Karpas-422 (cell line): ENCODE measurements at regions not wholly inside any gene's neighbourhood (a gene's known extent, or its start where the extent isn't known, plus 50 kb on each side); places are given as distances from the start of the nearest gene placed in this dataset.
"Not testable (repeated sequence)": the region's sequence is repeated elsewhere in the genome, so short reads cannot be mapped to it uniquely, and the experiment has no call there.

ENCODE experiments used
- DNase-seq: peaks from one replicate; pipeline ENCODE4 v3.0.0-alpha.2; 2015
- H2AFZ ChIP-seq: fragments of 200-600 bp; sonication (generic); 2 replicates; pipeline ENCODE4 v1.6.1; 2014; ENCODE audit warnings: antibody characterized with exemption, low read length, mixed read lengths
- H3K27ac ChIP-seq: fragments of 200-600 bp; sonication (generic); 2 replicates; pipeline ENCODE4 v1.5.1; 2014; ENCODE audit warnings: mild to moderate bottlenecking, low read length, moderate library complexity
- H3K27me3 ChIP-seq: fragments of 200-600 bp; sonication (generic); 2 replicates; pipeline ENCODE4 v1.6.1; 2014; ENCODE audit warnings: low read length, mixed read lengths
- H3K36me3 ChIP-seq: fragments of 200-600 bp; sonication (generic); 2 replicates; pipeline ENCODE4 v1.6.1; 2014; ENCODE audit warnings: low read length, mixed read lengths; ENCODE audit not compliant: insufficient read depth
- H3K4me1 ChIP-seq: fragments of 200-600 bp; sonication (generic); 2 replicates; pipeline ENCODE4 v1.6.1; 2014; ENCODE audit warnings: mild to moderate bottlenecking, low read length, mixed read lengths
- H3K4me2 ChIP-seq: fragments of 200-600 bp; sonication (generic); 2 replicates; pipeline ENCODE4 v1.6.1; 2014; ENCODE audit warnings: low read length, low read depth, mild to moderate bottlenecking; ENCODE audit not compliant: poor library complexity, severe bottlenecking
- H3K4me3 ChIP-seq: fragments of 200-600 bp; sonication (generic); 2 replicates; pipeline ENCODE4 v1.5.1; 2014; ENCODE audit warnings: mild to moderate bottlenecking, antibody characterized with exemption, low read length, mixed read lengths
- H3K79me2 ChIP-seq: fragments of 200-600 bp; sonication (generic); 2 replicates; pipeline ENCODE4 v1.6.1; 2014; ENCODE audit warnings: mild to moderate bottlenecking, low read length, mixed read lengths
- H3K9ac ChIP-seq: fragments of 200-600 bp; sonication (generic); 2 replicates; pipeline ENCODE4 v1.6.0; 2014; ENCODE audit warnings: low read length
- H3K9me2 ChIP-seq: fragments of 200-600 bp; sonication (generic), shearing (Covaris generic); replicated peaks from 2 replicates; pipeline ENCODE4 v1.6.0; 2014; ENCODE audit warnings: mild to moderate bottlenecking, low read length, moderate library complexity; ENCODE audit not compliant: insufficient read depth
- H3K9me3 ChIP-seq: fragments of 300-700, 200-600 bp; sonication (generic); 2 replicates; pipeline ENCODE4 v1.6.1; 2014; ENCODE audit warnings: low read length, mixed read lengths
- H4K20me1 ChIP-seq: fragments of 200-600 bp; sonication (generic); 2 replicates; pipeline ENCODE4 v1.6.1; 2014; ENCODE audit warnings: mild to moderate bottlenecking, antibody characterized with exemption, low read length, low read depth; ENCODE audit not compliant: insufficient read depth

DNA sequence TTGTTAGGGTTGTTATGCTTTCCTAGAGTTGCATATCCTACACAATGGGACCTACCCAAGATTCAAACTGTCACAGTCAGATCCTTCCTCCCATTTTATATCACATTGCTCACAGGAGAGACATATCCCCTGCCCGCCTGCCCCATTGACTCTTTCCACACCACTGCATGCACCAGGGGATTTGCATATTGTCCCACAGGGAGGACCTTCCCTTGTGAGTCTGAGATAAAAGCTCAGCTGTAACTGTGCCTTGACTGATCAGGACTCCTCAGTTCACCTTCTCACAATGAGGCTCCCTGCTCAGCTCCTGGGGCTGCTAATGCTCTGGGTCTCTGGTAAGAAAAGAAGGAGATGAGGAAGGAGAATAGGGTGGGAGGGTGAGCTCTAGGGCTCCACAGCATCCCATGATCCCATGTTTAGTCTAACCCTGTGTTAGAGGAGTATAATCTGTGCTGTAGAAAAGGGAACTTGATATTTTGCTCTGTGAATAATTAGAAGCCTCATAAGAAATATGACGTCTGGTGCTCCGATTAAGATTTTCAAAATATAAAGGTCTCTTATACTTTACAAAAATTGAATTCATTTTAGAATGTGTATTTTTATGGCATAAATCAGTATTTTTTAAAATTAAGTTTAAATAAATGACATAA, 1268.4 kb downstream of the RPIA start:
- H3K27me3 ChIP-seq, H3K4me3 ChIP-seq, H2AFZ ChIP-seq, H3K9me2 ChIP-seq, H4K20me1 ChIP-seq, H3K9me3 ChIP-seq, H3K4me1 ChIP-seq, H3K79me2 ChIP-seq, H3K36me3 ChIP-seq: not testable (repeated sequence)
- peak overlapping the region; percentile 74 for H3K27ac ChIP-seq
- H3K9ac ChIP-seq, result 0 out of 2 replicates have a peak overlapping the region, but pooled peaks have one; percentile 35
- DNase-seq, result peak; percentile 40
- peak overlapping the region; percentile 53 for H3K4me2 ChIP-seq

DNA sequence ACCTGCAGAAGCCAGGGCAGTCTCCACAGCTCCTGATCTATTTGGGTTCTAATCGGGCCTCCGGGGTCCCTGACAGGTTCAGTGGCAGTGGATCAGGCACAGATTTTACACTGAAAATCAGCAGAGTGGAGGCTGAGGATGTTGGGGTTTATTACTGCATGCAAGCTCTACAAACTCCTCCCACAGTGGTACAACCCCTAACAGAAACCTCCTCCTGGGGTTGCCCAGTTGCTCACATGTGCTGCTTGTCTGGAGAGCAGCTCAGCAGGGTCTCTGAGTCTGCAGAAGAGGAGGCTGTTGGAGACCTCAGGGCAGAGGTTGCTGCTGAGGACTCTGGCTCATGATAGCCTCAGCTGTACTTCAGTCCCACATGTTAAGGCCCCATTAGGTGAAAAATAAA, 1269.1 kb downstream of the RPIA start:
- not testable (repeated sequence) for H3K27ac ChIP-seq, H3K36me3 ChIP-seq, H2AFZ ChIP-seq, DNase-seq, H3K4me1 ChIP-seq, H3K9me3 ChIP-seq, H3K79me2 ChIP-seq, H4K20me1 ChIP-seq, H3K4me3 ChIP-seq, H3K27me3 ChIP-seq, H3K9me2 ChIP-seq, H3K9ac ChIP-seq, H3K4me2 ChIP-seq

- Histone ChIP-seq H3K27ac (peak overlapping the region; percentile 87), H3K9ac (peak overlapping the region; percentile 54), H3K4me1 (peaks cover 41% of the 10 kb centered on the region), H3K4me3 (peak overlapping the region; percentile 62; the same call in 1 of the 2 replicates), H3K4me2 (peak overlapping the region; percentile 69)
- H3K9me2 ChIP-seq, H3K36me3 ChIP-seq, H4K20me1 ChIP-seq, H2AFZ ChIP-seq, H3K79me2 ChIP-seq, H3K9me3 ChIP-seq, H3K27me3 ChIP-seq: not testable (repeated sequence)
- peak; percentile 73 for DNase-seq
These were observed 1277.1 kb downstream of the RPIA start for GRCh38 chr2:89968567-89968966.

DNA sequence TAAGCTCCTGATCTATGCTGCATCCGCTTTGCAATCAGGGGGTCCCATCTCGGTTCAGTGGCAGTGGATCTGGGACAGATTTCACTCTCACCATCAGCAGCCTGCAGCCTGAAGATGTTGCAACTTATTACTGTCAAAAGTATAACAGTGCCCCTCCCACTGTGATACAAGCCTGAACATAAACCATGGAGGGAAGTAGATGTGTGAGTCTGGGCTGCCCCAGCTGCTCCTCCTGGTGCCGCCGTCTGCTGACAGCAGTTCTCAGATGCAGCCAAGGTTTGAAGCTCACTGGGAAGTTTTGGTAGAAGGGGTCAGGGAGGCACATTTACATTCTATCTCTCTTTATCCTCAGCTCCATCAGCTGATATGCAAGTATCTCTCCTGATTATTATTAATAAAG, 1277.7 kb downstream of the RPIA start:
- DNase-seq, result peak; percentile 74
- Histone ChIP-seq H3K4me3 (peak overlapping the region; percentile 62; the same call in 1 of the 2 replicates), H3K9ac (peak overlapping the region; percentile 54), H3K4me2 (peak overlapping the region; percentile 69), H3K27ac (peak overlapping the region; percentile 87), H3K4me1 (peaks cover 47% of the 10 kb centered on the region)
- H4K20me1 ChIP-seq, H3K36me3 ChIP-seq, H3K9me2 ChIP-seq, H3K27me3 ChIP-seq, H3K79me2 ChIP-seq, H2AFZ ChIP-seq, H3K9me3 ChIP-seq: not testable (repeated sequence)

DNA sequence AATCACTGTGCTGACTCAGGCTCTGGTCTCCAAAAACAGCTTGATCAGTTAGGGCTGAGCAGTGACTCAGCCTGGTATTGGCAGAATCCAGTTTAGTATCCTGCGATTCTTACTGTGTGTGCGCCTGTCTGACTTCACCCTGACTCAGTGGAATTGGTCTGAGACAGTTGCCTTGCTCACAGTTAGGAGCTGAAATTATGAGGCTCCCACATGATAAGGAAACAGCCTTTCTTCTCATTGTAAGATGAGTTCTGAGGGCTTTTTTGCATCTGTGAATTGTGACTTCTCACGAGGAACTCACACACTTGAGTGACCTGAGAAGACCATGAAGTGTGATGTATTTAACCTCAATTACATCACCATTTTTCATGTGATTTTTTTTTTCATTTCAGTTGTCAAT, 1282.4 kb downstream of the RPIA start:
- not testable (repeated sequence) for H3K27ac ChIP-seq, H3K9ac ChIP-seq, H3K9me3 ChIP-seq, H3K79me2 ChIP-seq, H4K20me1 ChIP-seq, H3K9me2 ChIP-seq, H2AFZ ChIP-seq, H3K4me3 ChIP-seq, H3K27me3 ChIP-seq, H3K36me3 ChIP-seq
- Histone ChIP-seq H3K4me2 (peak overlapping the region; percentile 29), H3K4me1 (peaks cover 33% of the 10 kb centered on the region)
- peak; percentile 50 for DNase-seq

DNA sequence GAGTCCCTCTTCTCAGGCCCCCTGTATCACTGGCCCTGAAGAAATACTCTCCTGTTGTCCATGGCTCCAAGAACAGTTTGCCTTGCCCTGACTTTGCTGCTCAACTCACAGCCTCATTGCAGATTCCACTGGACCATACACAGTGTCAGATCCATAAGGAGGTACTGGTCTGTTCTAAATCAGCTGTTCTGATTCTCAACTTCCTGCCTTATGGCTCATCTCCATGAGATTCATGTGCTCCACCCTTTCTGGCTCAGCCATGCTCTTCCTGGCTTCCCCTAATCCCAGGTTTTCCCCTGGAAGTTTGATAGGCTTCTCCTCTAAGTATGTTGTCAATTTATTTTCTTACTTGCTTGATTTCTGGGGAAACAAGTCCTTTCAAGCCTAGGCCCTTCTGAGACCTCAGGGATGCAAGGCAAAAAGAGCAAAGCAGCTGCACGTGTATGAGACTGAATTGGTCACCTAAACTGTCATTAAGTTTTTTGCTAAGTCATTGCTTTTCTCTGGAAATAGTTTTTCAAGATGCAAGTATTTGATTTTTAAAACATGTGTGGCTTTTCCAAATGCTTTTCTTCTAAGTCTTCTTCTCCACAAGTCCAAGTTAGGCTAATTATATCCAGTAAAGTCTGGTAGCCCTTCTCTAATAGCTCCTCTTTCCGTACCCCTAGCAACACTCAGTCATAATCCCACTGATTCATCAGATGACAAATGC, 1288.5 kb downstream of the RPIA start:
- not testable (repeated sequence) for H3K9me2 ChIP-seq, H3K9me3 ChIP-seq, DNase-seq, H2AFZ ChIP-seq, H3K9ac ChIP-seq, H3K4me2 ChIP-seq, H3K27ac ChIP-seq, H3K36me3 ChIP-seq, H3K4me3 ChIP-seq, H3K79me2 ChIP-seq, H3K27me3 ChIP-seq, H4K20me1 ChIP-seq
- H3K4me1 ChIP-seq, result peaks cover 24% of the 10 kb centered on the region

GRCh38 chr2:89982246-89982645, 1290.8 kb downstream of the RPIA start:
- H3K9me3 ChIP-seq, H3K79me2 ChIP-seq, H3K9ac ChIP-seq, H3K27me3 ChIP-seq, H4K20me1 ChIP-seq, H3K9me2 ChIP-seq, H3K4me2 ChIP-seq, H3K4me3 ChIP-seq, DNase-seq, H2AFZ ChIP-seq, H3K27ac ChIP-seq, H3K36me3 ChIP-seq: not testable (repeated sequence)
- peaks cover 43% of the 10 kb centered on the region for H3K4me1 ChIP-seq

- not testable (repeated sequence) for H2AFZ ChIP-seq, H3K36me3 ChIP-seq, H4K20me1 ChIP-seq, H3K79me2 ChIP-seq, H3K9me3 ChIP-seq, DNase-seq, H3K9me2 ChIP-seq, H3K27me3 ChIP-seq
- peak overlapping the region; percentile 69 for H3K4me2 ChIP-seq
- peak overlapping the region; percentile 53 for H3K4me3 ChIP-seq
- peak overlapping the region; percentile 72 for H3K27ac ChIP-seq
- peaks cover 39% of the 10 kb centered on the region for H3K4me1 ChIP-seq
- H3K9ac ChIP-seq, result peak overlapping the region; percentile 67
These were observed 1294.2 kb downstream of the RPIA start for GRCh38 chr2:89985650-89986049.
